Endothelial cell of umbilical vein (primary cell): ENCODE measurements at regions not wholly inside any gene's neighbourhood (a gene's known extent, or its start where the extent isn't known, plus 50 kb on each side); places are given as distances from the start of the nearest gene placed in this dataset.

Experiments used
- BruUV-seq: library from RNA; stranded (reverse); fragments of 400-500 nt; replicated peaks from 2 replicates; lab custom pipeline; 2021; lab: Mats Ljungman, UMichigan
- CTCF ChIA-PET: fragments of 300-600, 350-600 bp; sonication (Branson Sonifier 250); formaldehyde crosslinking; loops from one replicate; lab custom pipeline; 2021; ENCODE audit warnings: antibody characterized with exemption, inconsistent platforms; lab: Charles Lee
- POLR2A ChIA-PET: fragments of 300-600, 350-600 bp; sonication (Branson Sonifier 250); formaldehyde crosslinking; loops from one replicate; lab custom pipeline; 2021; ENCODE audit warnings: antibody characterized with exemption, inconsistent platforms; lab: Charles Lee
- DNase-seq: peaks from one replicate; pipeline ENCODE4 v3.0.0-alpha.2; 2011; ENCODE audit warnings: low read depth, low spot score
- FAIRE-seq: peaks from 2 replicates; lab custom pipeline; 2011; peaks lifted over from hg19 to GRCh38; lab: Jason Lieb, UNC
- H2AFZ ChIP-seq: 2 replicates; pipeline ENCODE4 v1.6.0; 2012; ENCODE audit warnings: low read depth, low read length, control low read depth, inconsistent platforms
- H3K27ac ChIP-seq: 2 replicates; pipeline ENCODE4 v1.5.1; 2011; ENCODE audit warnings: low read depth, mild to moderate bottlenecking, control low read depth, low read length, moderate library complexity; ENCODE audit not compliant: insufficient read depth
- H3K27me3 ChIP-seq, 2 experiments: 2 replicates each; pipeline versions ENCODE4 v1.6.0 to v1.6.1; 2011; ENCODE audit warnings: low read length in 2 of 2, mixed read lengths in 1 of 2; ENCODE audit not compliant: control insufficient read depth in 2 of 2, insufficient read depth in 2 of 2
- H3K36me3 ChIP-seq, 2 experiments: 2 replicates in 1 of 2; 3 replicates in 1 of 2; pipeline ENCODE4 v1.5.1; 2011; ENCODE audit warnings: low read length in 2 of 2, mild to moderate bottlenecking in 1 of 2, moderate library complexity in 1 of 2; ENCODE audit not compliant: control insufficient read depth in 2 of 2, insufficient read depth in 2 of 2; ENCODE audit errors: extremely low read depth in 1 of 2
- H3K4me1 ChIP-seq: 3 replicates; pipeline ENCODE4 v1.5.1; 2011; ENCODE audit warnings: mild to moderate bottlenecking, low read length; ENCODE audit not compliant: control insufficient read depth, insufficient read depth; ENCODE audit errors: extremely low read depth
- H3K4me2 ChIP-seq: 2 replicates; pipeline ENCODE4 v1.6.1; 2011; ENCODE audit warnings: low read length, control low read depth, mixed read lengths; ENCODE audit not compliant: insufficient read depth
- H3K4me3 ChIP-seq, 3 experiments: fragments of 200-600 bp in 1 of 3; sonication (generic), shearing (Covaris generic) in 1 of 3; replicated peaks in 1 of 3; 2 replicates each; pipeline ENCODE4 v1.5.1; 2011 to 2016; ENCODE audit warnings: control low read depth in 3 of 3, low read length in 3 of 3, mild to moderate bottlenecking in 2 of 3, inconsistent platforms in 1 of 3, low read depth in 1 of 3, moderate library complexity in 1 of 3; ENCODE audit not compliant: insufficient read depth in 1 of 3
- H3K79me2 ChIP-seq: 2 replicates; pipeline ENCODE4 v1.6.0; 2012; ENCODE audit warnings: low read length, inconsistent platforms; ENCODE audit not compliant: control insufficient read depth, insufficient read depth
- H3K9ac ChIP-seq: replicated peaks from 2 replicates; pipeline ENCODE3; 2011; ENCODE audit warnings: low read length, control low read depth; ENCODE audit not compliant: insufficient read depth; ENCODE audit errors: extremely low read depth
- H3K9me1 ChIP-seq: replicated peaks from 3 replicates; pipeline ENCODE4 v1.6.0; 2011; ENCODE audit warnings: mild to moderate bottlenecking, low read length; ENCODE audit not compliant: control insufficient read depth, insufficient read depth; ENCODE audit errors: extremely low read depth
- H3K9me3 ChIP-seq: replicated peaks from 2 replicates; pipeline ENCODE4 v1.5.1; 2012; ENCODE audit warnings: low read length, inconsistent platforms; ENCODE audit not compliant: control insufficient read depth, insufficient read depth
- H4K20me1 ChIP-seq: replicated peaks from 2 replicates; pipeline ENCODE3; 2011; ENCODE audit warnings: mild to moderate bottlenecking, low read length; ENCODE audit not compliant: control insufficient read depth, insufficient read depth; ENCODE audit errors: extremely low read depth
- EZH2 ChIP-seq: IDR thresholded peaks from 2 replicates; pipeline ENCODE4 v1.6.1; 2012; ENCODE audit warnings: borderline replicate concordance, low read depth, mild to moderate bottlenecking, moderate library complexity, low read length, inconsistent platforms; ENCODE audit not compliant: severe bottlenecking
- FOS ChIP-seq: IDR thresholded peaks from 2 replicates; pipeline ENCODE4 v1.6.1; 2011; ENCODE audit warnings: mild to moderate bottlenecking, low read length, moderate library complexity, borderline replicate concordance; ENCODE audit not compliant: insufficient read depth
- GATA2 ChIP-seq: IDR thresholded peaks from 2 replicates; pipeline ENCODE4 v1.7.0; 2011; ENCODE audit warnings: low read depth, mild to moderate bottlenecking, moderate library complexity, mixed read lengths, low read length; ENCODE audit not compliant: insufficient read length, insufficient read depth
- JUN ChIP-seq: IDR thresholded peaks from 2 replicates; pipeline ENCODE4 v1.6.1; 2011; ENCODE audit warnings: borderline replicate concordance, low read depth; ENCODE audit not compliant: insufficient read length, insufficient read depth
- MYC ChIP-seq: IDR thresholded peaks from one replicate; pipeline ENCODE4 v1.6.1; 2011; ENCODE audit warnings: mild to moderate bottlenecking, low read depth, low read length
- POLR2A ChIP-seq: IDR thresholded peaks from 2 replicates; pipeline ENCODE4 v1.6.1; 2012; ENCODE audit warnings: low read depth, mild to moderate bottlenecking, control low read depth, low read length
- POLR2AphosphoS5 ChIP-seq: IDR thresholded peaks from 2 replicates; pipeline ENCODE4 v1.6.1; 2012; ENCODE audit warnings: low read depth, mild to moderate bottlenecking, control low read depth, low read length, moderate library complexity; ENCODE audit not compliant: insufficient read depth
- dilution Hi-C: fragments of 300-500 bp; cut with MboI; formaldehyde crosslinking; loops from one replicate; pipeline ENCODE4 v1.15.0; 2019; ENCODE audit warnings: low sequenced_read_pairs; ENCODE audit not compliant: extremely low pct_ligation_motif_present
- intact Hi-C: fragments of 100-400 bp; cut with micrococcal nuclease; formaldehyde crosslinking; loops from one replicate; pipeline ENCODE4 v1.10.0; 2022
- TF ChIP-seq, protein P1 (sequence below), 2 donors: IDR thresholded peaks; 1 replicate in 1 of 2; 2 replicates in 1 of 2; pipeline ENCODE4 v1.5.1; 2011; ENCODE audit warnings: low read length in 2 of 2, mild to moderate bottlenecking in 2 of 2, moderate library complexity in 2 of 2, control low read depth in 1 of 2, inconsistent platforms in 1 of 2, low read depth in 1 of 2; ENCODE audit not compliant: insufficient read depth in 1 of 2; ENCODE audit errors: extremely low read depth in 1 of 2
- TF ChIP-seq, protein P2 (sequence below): IDR thresholded peaks from 2 replicates; pipeline ENCODE4 v1.6.1; 2011; ENCODE audit not compliant: insufficient read depth, insufficient read length

DNA sequence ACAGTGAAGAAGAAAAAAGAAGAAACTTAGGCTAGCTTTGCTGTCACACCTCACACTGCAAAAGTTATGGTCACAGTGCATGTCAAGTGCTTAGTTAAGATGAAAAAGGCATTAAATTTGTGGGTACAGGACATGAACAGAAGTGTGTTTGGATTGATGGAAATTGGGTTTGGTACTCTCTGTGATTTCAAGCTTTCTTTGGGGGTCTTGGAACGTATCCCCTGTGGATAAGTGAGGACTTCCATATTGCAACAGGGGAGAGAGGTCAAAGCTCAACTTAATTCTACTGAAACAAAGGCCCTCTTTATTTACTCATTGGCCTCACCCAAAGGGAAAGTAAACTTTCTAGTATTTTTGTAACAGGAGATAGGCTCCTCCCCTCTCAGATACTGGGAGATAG, 138.3 kb upstream of the FUT9 start:
- dilution Hi-C loops = no loop called here
- no TSS peak for BruUV-seq
- TF ChIP-seq FOS = no peak
- TF ChIP-seq MYC = no peak
- no peak for TF ChIP-seq JUN
- no peak for TF ChIP-seq POLR2A
- no peak for TF ChIP-seq POLR2AphosphoS5
- TF ChIP-seq EZH2 = no peak
- TF ChIP-seq, protein P1, sequence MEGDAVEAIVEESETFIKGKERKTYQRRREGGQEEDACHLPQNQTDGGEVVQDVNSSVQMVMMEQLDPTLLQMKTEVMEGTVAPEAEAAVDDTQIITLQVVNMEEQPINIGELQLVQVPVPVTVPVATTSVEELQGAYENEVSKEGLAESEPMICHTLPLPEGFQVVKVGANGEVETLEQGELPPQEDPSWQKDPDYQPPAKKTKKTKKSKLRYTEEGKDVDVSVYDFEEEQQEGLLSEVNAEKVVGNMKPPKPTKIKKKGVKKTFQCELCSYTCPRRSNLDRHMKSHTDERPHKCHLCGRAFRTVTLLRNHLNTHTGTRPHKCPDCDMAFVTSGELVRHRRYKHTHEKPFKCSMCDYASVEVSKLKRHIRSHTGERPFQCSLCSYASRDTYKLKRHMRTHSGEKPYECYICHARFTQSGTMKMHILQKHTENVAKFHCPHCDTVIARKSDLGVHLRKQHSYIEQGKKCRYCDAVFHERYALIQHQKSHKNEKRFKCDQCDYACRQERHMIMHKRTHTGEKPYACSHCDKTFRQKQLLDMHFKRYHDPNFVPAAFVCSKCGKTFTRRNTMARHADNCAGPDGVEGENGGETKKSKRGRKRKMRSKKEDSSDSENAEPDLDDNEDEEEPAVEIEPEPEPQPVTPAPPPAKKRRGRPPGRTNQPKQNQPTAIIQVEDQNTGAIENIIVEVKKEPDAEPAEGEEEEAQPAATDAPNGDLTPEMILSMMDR (IDR thresholded peaks at IDR 0.05; ENCODE audit: extremely low read depth in 1 of 2, insufficient read depth in 1 of 2, low read depth in 1 of 2, low read length in 2 of 2) = no peak
- TF ChIP-seq, protein P2, sequence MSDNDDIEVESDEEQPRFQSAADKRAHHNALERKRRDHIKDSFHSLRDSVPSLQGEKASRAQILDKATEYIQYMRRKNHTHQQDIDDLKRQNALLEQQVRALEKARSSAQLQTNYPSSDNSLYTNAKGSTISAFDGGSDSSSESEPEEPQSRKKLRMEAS = no peak
- no peak for TF ChIP-seq GATA2
- POLR2A ChIA-PET = no interaction called here
- H3K4me1 ChIP-seq = no peaks in the 10 kb centered on the region
- peaks cover 3% of the 10 kb centered on the region for H3K9me3 ChIP-seq
- no peak overlapping the region for H3K4me2 ChIP-seq
- H3K27me3 ChIP-seq = no peaks in the 10 kb centered on the region
- H3K9ac ChIP-seq = no peak overlapping the region
- no peaks in the 10 kb centered on the region for H3K79me2 ChIP-seq
- no peaks in the 10 kb centered on the region for H3K36me3 ChIP-seq
- no peak overlapping the region for H3K4me3 ChIP-seq
- no peaks in the 10 kb centered on the region for H4K20me1 ChIP-seq
- intact Hi-C loops = no loop called here
- DNase-seq (no peak), FAIRE-seq (no peak)
- H3K27ac ChIP-seq = no peak overlapping the region
- H3K9me1 ChIP-seq = no peaks in the 10 kb centered on the region
- CTCF ChIA-PET = no interaction called here
- no peak overlapping the region for H2AFZ ChIP-seq
